GM23338 (cell line): ENCODE measurements at regions not wholly inside any gene's neighbourhood (a gene's known extent, or its start where the extent isn't known, plus 50 kb on each side); places are given as distances from the start of the nearest gene placed in this dataset.

Source experiments
- ATAC-seq: fragments of 200-7000 bp; cut with Tn5 transposase; 3 replicates; pipeline ENCODE4 v1.9.1; 2020
- DNase-seq: peaks from one replicate; pipeline ENCODE4 v3.0.0-alpha.2; 2015; ENCODE audit warnings: low spot score
- H2AFZ ChIP-seq: fragments of 200-600 bp; sonication (generic); 2 replicates; pipeline ENCODE4 v1.8.0; 2016; ENCODE audit warnings: antibody characterized with exemption, mild to moderate bottlenecking, moderate library complexity
- H3F3A ChIP-seq: fragments of 200-600 bp; sonication (generic); replicated peaks from 2 replicates; pipeline ENCODE4 v1.8.0; 2017; ENCODE audit warnings: antibody characterized with exemption, mixed run types, low read depth
- H3K27ac ChIP-seq: fragments of 200-600 bp; sonication (generic); 2 replicates; pipeline ENCODE4 v1.6.1; 2016; ENCODE audit warnings: low read depth
- H3K27me3 ChIP-seq: fragments of 200-600 bp; sonication (generic); 2 replicates; pipeline ENCODE4 v1.8.0; 2016; ENCODE audit warnings: mild to moderate bottlenecking, mixed run types, moderate library complexity; ENCODE audit not compliant: insufficient read depth
- H3K36me3 ChIP-seq: fragments of 200-600 bp; sonication (generic); 2 replicates; pipeline ENCODE4 v1.8.0; 2016; ENCODE audit warnings: mild to moderate bottlenecking; ENCODE audit not compliant: insufficient read depth
- H3K4me1 ChIP-seq: fragments of 200-600 bp; sonication (generic); 2 replicates; pipeline ENCODE4 v1.8.0; 2016; ENCODE audit warnings: mild to moderate bottlenecking, moderate library complexity; ENCODE audit not compliant: insufficient read depth
- H3K4me2 ChIP-seq: fragments of 200-600 bp; sonication (generic); 2 replicates; pipeline ENCODE4 v1.7.1; 2017; ENCODE audit warnings: mixed run types
- H3K4me3 ChIP-seq: fragments of 200-600 bp; sonication (generic); 2 replicates; pipeline ENCODE4 v1.6.1; 2016; ENCODE audit warnings: mixed run types
- H3K79me2 ChIP-seq: fragments of 200-600 bp; sonication (generic); replicated peaks from 2 replicates; pipeline ENCODE4 v1.8.0; 2017; ENCODE audit warnings: mild to moderate bottlenecking; ENCODE audit not compliant: insufficient read depth
- H3K9me2 ChIP-seq: fragments of 200-600 bp; sonication (generic); 2 replicates; pipeline ENCODE4 v1.8.0; 2017; ENCODE audit not compliant: insufficient read depth
- H4K20me1 ChIP-seq: fragments of 200-600 bp; sonication (generic); replicated peaks from 2 replicates; pipeline ENCODE4 v1.8.0; 2017; ENCODE audit warnings: mild to moderate bottlenecking; ENCODE audit not compliant: insufficient read depth
- H3K27ac Mint-ChIP-seq: 2 replicates; pipeline ENCODE4 v1.8.0; 2020; ENCODE audit warnings: inconsistent platforms, mild to moderate bottlenecking, moderate library complexity, mixed read lengths
- H3K27me3 Mint-ChIP-seq: 3 replicates; pipeline ENCODE4 v1.8.0; 2022; ENCODE audit warnings: low read depth, mild to moderate bottlenecking, moderate library complexity, mixed read lengths, inconsistent platforms; ENCODE audit not compliant: insufficient read depth, poor library complexity
- H3K36me3 Mint-ChIP-seq: 3 replicates; pipeline ENCODE4 v1.8.0; 2021; ENCODE audit warnings: low read depth, mild to moderate bottlenecking, inconsistent platforms, moderate library complexity, mixed read lengths
- H3K4me1 Mint-ChIP-seq: 3 replicates; pipeline ENCODE4 v1.8.0; 2020; ENCODE audit warnings: mild to moderate bottlenecking, inconsistent platforms, mixed read lengths
- H3K4me3 Mint-ChIP-seq: 3 replicates; pipeline ENCODE4 v1.8.0; 2021; ENCODE audit warnings: moderate library complexity, mild to moderate bottlenecking, inconsistent platforms, mixed read lengths
- H3K9me3 Mint-ChIP-seq: 3 replicates; pipeline ENCODE4 v1.8.0; 2020; ENCODE audit warnings: moderate library complexity, mild to moderate bottlenecking, inconsistent platforms, mixed read lengths
- CREB1 ChIP-seq: fragments of 250-450 bp; sonication (Bioruptor Pico); IDR thresholded peaks from 2 replicates; pipeline ENCODE4 v1.5.0; 2020; ENCODE audit warnings: low read depth, mild to moderate bottlenecking, moderate library complexity
- EZH2phosphoT487 ChIP-seq: fragments of 200-600 bp; sonication (generic); IDR thresholded peaks from one replicate; pipeline ENCODE4 v1.8.1; 2018; ENCODE audit warnings: antibody characterized with exemption; ENCODE audit not compliant: unreplicated experiment
- JUNB ChIP-seq: IDR thresholded peaks from one replicate; pipeline ENCODE4 v1.6.1; 2016; ENCODE audit warnings: antibody characterized with exemption; ENCODE audit not compliant: unreplicated experiment
- NANOG ChIP-seq: IDR thresholded peaks from 2 replicates; pipeline ENCODE4 v1.6.1; 2016; ENCODE audit warnings: antibody characterized with exemption, borderline replicate concordance
- POLR2AphosphoS5 ChIP-seq: IDR thresholded peaks from 2 replicates; pipeline ENCODE4 v1.6.1; 2016; ENCODE audit warnings: antibody characterized with exemption, low read depth
- STAT1 ChIP-seq: IDR thresholded peaks from one replicate; pipeline ENCODE4 v1.6.1; 2016; ENCODE audit warnings: antibody characterized with exemption; ENCODE audit not compliant: unreplicated experiment
- ZNF114 ChIP-seq: fragments of 250-450 bp; sonication (Bioruptor Pico); IDR thresholded peaks from 2 replicates; pipeline ENCODE4 v1.5.0; 2020; ENCODE audit warnings: mild to moderate bottlenecking, moderate library complexity
- ZNF331 ChIP-seq: fragments of 250-450 bp; sonication (Bioruptor Pico); IDR thresholded peaks from 2 replicates; pipeline ENCODE4 v1.5.0; 2020; ENCODE audit warnings: low read depth, mild to moderate bottlenecking, moderate library complexity
- TF ChIP-seq, protein P1 (sequence below), 2 experiments: fragments of 200-600 bp in 1 of 2; sonication (generic) in 1 of 2; conservative IDR thresholded peaks; 2 replicates each; pipeline versions ENCODE4 v1.5.1 to v1.6.1; 2016 to 2017; ENCODE audit warnings: antibody characterized with exemption in 2 of 2, low read depth in 2 of 2, mild to moderate bottlenecking in 2 of 2, moderate library complexity in 1 of 2
- TF ChIP-seq, protein P2 (sequence below): IDR thresholded peaks from one replicate; pipeline ENCODE4 v1.6.1; 2018; ENCODE audit warnings: antibody characterized with exemption; ENCODE audit not compliant: unreplicated experiment
- TF ChIP-seq, protein P3 (sequence below): IDR thresholded peaks from 2 replicates; pipeline ENCODE4 v1.6.1; 2016; ENCODE audit warnings: antibody characterized with exemption

DNA sequence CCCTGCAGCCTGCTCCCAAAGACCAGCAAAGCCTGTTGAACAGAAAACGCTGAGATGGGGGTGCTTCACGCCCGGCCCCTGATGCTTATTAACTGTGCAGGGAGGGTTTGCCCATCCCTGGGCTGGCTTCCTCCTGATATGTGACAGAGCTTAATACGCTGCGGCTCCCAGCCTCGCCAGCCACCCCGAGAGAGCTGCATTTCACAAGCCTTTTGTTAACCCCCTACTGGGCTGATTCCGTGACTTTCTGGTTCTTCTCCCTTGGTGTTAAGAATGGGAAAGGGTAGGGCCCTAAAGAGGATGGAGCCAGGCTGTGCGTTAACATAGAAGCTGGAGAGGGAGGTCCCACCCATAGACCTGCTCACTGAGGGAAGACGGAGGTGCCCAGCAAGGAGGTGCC lies 211.8 kb downstream of the ENGASE start:
- no peaks in the 10 kb centered on the region; the same call in 2 of the 3 replicates for H3K9me3 Mint-ChIP-seq
- H3K4me3 Mint-ChIP-seq: no peak overlapping the region

DNA sequence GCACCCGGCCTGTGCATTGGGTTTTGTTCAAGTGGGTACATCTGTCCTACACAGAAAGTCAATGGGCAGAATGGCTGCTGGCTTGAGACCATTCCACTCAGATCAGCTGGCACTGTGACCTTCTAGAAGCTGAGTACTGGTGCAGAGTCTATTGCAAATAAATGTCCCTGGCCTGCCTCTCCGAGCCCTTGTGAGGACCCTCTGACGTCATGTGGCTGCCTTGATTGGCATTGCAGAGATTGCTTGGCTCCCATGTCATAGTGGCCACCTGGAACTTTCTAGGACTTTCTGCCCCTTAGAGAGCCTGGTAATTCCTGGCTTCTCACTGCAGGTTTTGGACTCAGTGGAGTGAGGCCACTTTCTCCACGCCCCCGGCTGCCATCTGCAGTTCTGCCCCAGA lies 211.3 kb downstream of the ENGASE start:
- Histone ChIP-seq H3K27me3 (no peaks in the 10 kb centered on the region), H3K79me2 (no peaks in the 10 kb centered on the region), H3K4me1 (no peaks in the 10 kb centered on the region), H3K27ac (no peak overlapping the region), H3K9me2 (no peaks in the 10 kb centered on the region), H3K36me3 (no peaks in the 10 kb centered on the region), H3F3A (no peaks in the 10 kb centered on the region), H2AFZ (no peak overlapping the region), H3K4me2 (no peak overlapping the region), H4K20me1 (no peaks in the 10 kb centered on the region), H3K4me3 (no peak overlapping the region)
- peaks cover 18% of the 10 kb centered on the region for H3K27me3 Mint-ChIP-seq
- ATAC-seq (no peak), DNase-seq (no peak)
- peaks cover 12% of the 10 kb centered on the region for H3K4me1 Mint-ChIP-seq
- H3K27ac Mint-ChIP-seq: no peak overlapping the region
- no peaks in the 10 kb centered on the region for H3K36me3 Mint-ChIP-seq
- no peak overlapping the region for H3K4me3 Mint-ChIP-seq
- no peaks in the 10 kb centered on the region; the same call in 2 of the 3 replicates for H3K9me3 Mint-ChIP-seq
- no peak for TF ChIP-seq POLR2AphosphoS5
- TF ChIP-seq CREB1: no peak
- TF ChIP-seq JUNB: no peak
- TF ChIP-seq EZH2phosphoT487: no peak
- no peak for TF ChIP-seq ZNF114 (CRISPR knock-in tag)
- no peak for TF ChIP-seq STAT1
- TF ChIP-seq, protein P1, sequence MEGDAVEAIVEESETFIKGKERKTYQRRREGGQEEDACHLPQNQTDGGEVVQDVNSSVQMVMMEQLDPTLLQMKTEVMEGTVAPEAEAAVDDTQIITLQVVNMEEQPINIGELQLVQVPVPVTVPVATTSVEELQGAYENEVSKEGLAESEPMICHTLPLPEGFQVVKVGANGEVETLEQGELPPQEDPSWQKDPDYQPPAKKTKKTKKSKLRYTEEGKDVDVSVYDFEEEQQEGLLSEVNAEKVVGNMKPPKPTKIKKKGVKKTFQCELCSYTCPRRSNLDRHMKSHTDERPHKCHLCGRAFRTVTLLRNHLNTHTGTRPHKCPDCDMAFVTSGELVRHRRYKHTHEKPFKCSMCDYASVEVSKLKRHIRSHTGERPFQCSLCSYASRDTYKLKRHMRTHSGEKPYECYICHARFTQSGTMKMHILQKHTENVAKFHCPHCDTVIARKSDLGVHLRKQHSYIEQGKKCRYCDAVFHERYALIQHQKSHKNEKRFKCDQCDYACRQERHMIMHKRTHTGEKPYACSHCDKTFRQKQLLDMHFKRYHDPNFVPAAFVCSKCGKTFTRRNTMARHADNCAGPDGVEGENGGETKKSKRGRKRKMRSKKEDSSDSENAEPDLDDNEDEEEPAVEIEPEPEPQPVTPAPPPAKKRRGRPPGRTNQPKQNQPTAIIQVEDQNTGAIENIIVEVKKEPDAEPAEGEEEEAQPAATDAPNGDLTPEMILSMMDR (conservative IDR thresholded peaks at IDR 0.05; ENCODE audit: low read depth in 2 of 2): no peak
- TF ChIP-seq, protein P2, sequence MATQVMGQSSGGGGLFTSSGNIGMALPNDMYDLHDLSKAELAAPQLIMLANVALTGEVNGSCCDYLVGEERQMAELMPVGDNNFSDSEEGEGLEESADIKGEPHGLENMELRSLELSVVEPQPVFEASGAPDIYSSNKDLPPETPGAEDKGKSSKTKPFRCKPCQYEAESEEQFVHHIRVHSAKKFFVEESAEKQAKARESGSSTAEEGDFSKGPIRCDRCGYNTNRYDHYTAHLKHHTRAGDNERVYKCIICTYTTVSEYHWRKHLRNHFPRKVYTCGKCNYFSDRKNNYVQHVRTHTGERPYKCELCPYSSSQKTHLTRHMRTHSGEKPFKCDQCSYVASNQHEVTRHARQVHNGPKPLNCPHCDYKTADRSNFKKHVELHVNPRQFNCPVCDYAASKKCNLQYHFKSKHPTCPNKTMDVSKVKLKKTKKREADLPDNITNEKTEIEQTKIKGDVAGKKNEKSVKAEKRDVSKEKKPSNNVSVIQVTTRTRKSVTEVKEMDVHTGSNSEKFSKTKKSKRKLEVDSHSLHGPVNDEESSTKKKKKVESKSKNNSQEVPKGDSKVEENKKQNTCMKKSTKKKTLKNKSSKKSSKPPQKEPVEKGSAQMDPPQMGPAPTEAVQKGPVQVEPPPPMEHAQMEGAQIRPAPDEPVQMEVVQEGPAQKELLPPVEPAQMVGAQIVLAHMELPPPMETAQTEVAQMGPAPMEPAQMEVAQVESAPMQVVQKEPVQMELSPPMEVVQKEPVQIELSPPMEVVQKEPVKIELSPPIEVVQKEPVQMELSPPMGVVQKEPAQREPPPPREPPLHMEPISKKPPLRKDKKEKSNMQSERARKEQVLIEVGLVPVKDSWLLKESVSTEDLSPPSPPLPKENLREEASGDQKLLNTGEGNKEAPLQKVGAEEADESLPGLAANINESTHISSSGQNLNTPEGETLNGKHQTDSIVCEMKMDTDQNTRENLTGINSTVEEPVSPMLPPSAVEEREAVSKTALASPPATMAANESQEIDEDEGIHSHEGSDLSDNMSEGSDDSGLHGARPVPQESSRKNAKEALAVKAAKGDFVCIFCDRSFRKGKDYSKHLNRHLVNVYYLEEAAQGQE: no peak
- no peak for TF ChIP-seq ZNF331 (CRISPR knock-in tag)
- TF ChIP-seq, protein P3, sequence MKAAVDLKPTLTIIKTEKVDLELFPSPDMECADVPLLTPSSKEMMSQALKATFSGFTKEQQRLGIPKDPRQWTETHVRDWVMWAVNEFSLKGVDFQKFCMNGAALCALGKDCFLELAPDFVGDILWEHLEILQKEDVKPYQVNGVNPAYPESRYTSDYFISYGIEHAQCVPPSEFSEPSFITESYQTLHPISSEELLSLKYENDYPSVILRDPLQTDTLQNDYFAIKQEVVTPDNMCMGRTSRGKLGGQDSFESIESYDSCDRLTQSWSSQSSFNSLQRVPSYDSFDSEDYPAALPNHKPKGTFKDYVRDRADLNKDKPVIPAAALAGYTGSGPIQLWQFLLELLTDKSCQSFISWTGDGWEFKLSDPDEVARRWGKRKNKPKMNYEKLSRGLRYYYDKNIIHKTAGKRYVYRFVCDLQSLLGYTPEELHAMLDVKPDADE: no peak
- TF ChIP-seq NANOG: no peak

More for the DNA sequence above, 211.8 kb downstream of the ENGASE start:
- no peak overlapping the region for H3K27ac Mint-ChIP-seq
- no peaks in the 10 kb centered on the region for H3K36me3 ChIP-seq
- H3K4me1 ChIP-seq: no peaks in the 10 kb centered on the region
- peaks cover 14% of the 10 kb centered on the region for H3K4me1 Mint-ChIP-seq
- H3K27me3 Mint-ChIP-seq: peaks cover 17% of the 10 kb centered on the region
- TF ChIP-seq, protein P2: no peak
- TF ChIP-seq, protein P3: no peak
- TF ChIP-seq EZH2phosphoT487: no peak
- DNase-seq (no peak), ATAC-seq (peak; percentile 63)
- no peak overlapping the region for H2AFZ ChIP-seq
- H3K36me3 Mint-ChIP-seq: no peaks in the 10 kb centered on the region
- no peaks in the 10 kb centered on the region for H4K20me1 ChIP-seq
- no peak overlapping the region for H3K27ac ChIP-seq
- H3K79me2 ChIP-seq: no peaks in the 10 kb centered on the region
- H3K9me2 ChIP-seq: no peaks in the 10 kb centered on the region
- no peaks in the 10 kb centered on the region for H3K27me3 ChIP-seq
- no peaks in the 10 kb centered on the region for H3F3A ChIP-seq
- H3K4me2 ChIP-seq: no peak overlapping the region
- H3K4me3 ChIP-seq: no peak overlapping the region
